Loucy (cell line): ENCODE measurements at regions not wholly inside any gene's neighbourhood (a gene's known extent, or its start where the extent isn't known, plus 50 kb on each side); places are given as distances from the start of the nearest gene placed in this dataset.

Source experiments
- H2AFZ ChIP-seq: fragments of 200-600 bp; sonication (generic); 2 replicates; pipeline ENCODE4 v1.6.0; 2016; ENCODE audit warnings: antibody characterized with exemption, mild to moderate bottlenecking, low read length, moderate library complexity
- H3F3A ChIP-seq: fragments of 200-600 bp; 2 replicates; pipeline ENCODE4 v1.6.0; 2016; ENCODE audit warnings: antibody characterized with exemption, low read depth, mild to moderate bottlenecking
- H3K27me3 ChIP-seq: fragments of 200-600 bp; sonication (generic); 2 replicates; pipeline ENCODE4 v1.6.1; 2014; ENCODE audit warnings: low read length, mild to moderate bottlenecking; ENCODE audit not compliant: insufficient read depth, poor library complexity, severe bottlenecking
- H3K36me3 ChIP-seq: fragments of 200-600 bp; sonication (generic); 2 replicates; pipeline ENCODE4 v1.6.1; 2016; ENCODE audit warnings: low read length; ENCODE audit not compliant: insufficient read depth
- H3K4me1 ChIP-seq: fragments of 200-600 bp; sonication (generic); 2 replicates; pipeline ENCODE4 v1.5.1; 2014; ENCODE audit warnings: low read length, mild to moderate bottlenecking; ENCODE audit not compliant: insufficient read depth, poor library complexity, severe bottlenecking
- H3K4me2 ChIP-seq: fragments of 200-600 bp; sonication (generic); 2 replicates; pipeline ENCODE4 v1.6.0; 2014; ENCODE audit warnings: antibody characterized with exemption, low read length, low read depth, mild to moderate bottlenecking; ENCODE audit not compliant: poor library complexity, severe bottlenecking
- H3K4me3 ChIP-seq: fragments of 200-600 bp; sonication (generic); 2 replicates; pipeline ENCODE4 v1.5.1; 2014; ENCODE audit warnings: low read length, mild to moderate bottlenecking, mixed read lengths; ENCODE audit not compliant: poor library complexity, severe bottlenecking
- H3K79me2 ChIP-seq: fragments of 200-600 bp; sonication (generic); 2 replicates; pipeline ENCODE4 v1.6.1; 2014; ENCODE audit warnings: low read length; ENCODE audit not compliant: insufficient read depth
- H3K9ac ChIP-seq: fragments of 200-600 bp; sonication (generic); 2 replicates; pipeline ENCODE4 v1.6.0; 2014; ENCODE audit warnings: mild to moderate bottlenecking, low read depth, low read length, moderate library complexity; ENCODE audit not compliant: poor library complexity, severe bottlenecking
- H3K9me2 ChIP-seq: fragments of 200-600 bp; sonication (generic); replicated peaks from 2 replicates; pipeline ENCODE4 v1.6.1; 2016; ENCODE audit warnings: low read depth, low read length, mixed read lengths
- H3K9me3 ChIP-seq: fragments of 200-600 bp; sonication (generic); 2 replicates; pipeline ENCODE4 v1.6.1; 2014; ENCODE audit warnings: mild to moderate bottlenecking, antibody characterized with exemption, low read length, low read depth; ENCODE audit not compliant: insufficient read depth
- H4K20me1 ChIP-seq: fragments of 200-600 bp; sonication (generic); 2 replicates; pipeline ENCODE4 v1.6.0; 2014; ENCODE audit warnings: antibody characterized with exemption, low read length, mild to moderate bottlenecking; ENCODE audit not compliant: insufficient read depth, poor library complexity, severe bottlenecking
- EZH2phosphoT487 ChIP-seq: fragments of 200-600 bp; IDR thresholded peaks from 2 replicates; pipeline ENCODE4 v1.6.1; 2018; ENCODE audit warnings: antibody characterized with exemption, mild to moderate bottlenecking, moderate library complexity, borderline replicate concordance
- TF ChIP-seq, protein P1 (sequence below): fragments of 200-600 bp; sonication (generic); conservative IDR thresholded peaks from 2 replicates; pipeline ENCODE4 v1.5.1; 2014; ENCODE audit warnings: mild to moderate bottlenecking, antibody characterized with exemption, low read length

DNA sequence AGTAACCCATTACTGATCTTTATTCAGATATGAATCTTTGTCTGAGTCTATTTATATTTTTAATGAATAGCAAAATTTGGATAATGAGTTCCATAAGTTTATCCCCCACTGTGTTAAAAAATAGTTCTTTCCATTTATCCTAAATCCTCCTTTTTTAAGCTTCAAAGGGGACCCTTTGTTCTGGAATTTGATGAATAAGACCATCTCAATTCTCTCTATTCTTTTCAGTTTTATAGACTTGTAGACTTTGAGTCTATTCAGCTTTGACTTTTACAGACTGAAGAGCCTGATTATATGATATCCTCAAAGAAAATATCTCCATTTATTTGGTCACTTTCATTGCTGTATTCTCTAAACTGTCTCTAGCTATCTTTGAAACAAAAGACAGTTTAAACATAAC lies 2146.1 kb upstream of the CELF4 start:
- Histone ChIP-seq H3K4me2 (no peak overlapping the region), H3K4me3 (no peak overlapping the region), H3K36me3 (no peaks in the 10 kb centered on the region), H3K4me1 (no peaks in the 10 kb centered on the region), H3F3A (no peaks in the 10 kb centered on the region), H3K9ac (no peak overlapping the region), H4K20me1 (no peaks in the 10 kb centered on the region), H3K79me2 (no peaks in the 10 kb centered on the region), H3K9me2 (no peaks in the 10 kb centered on the region; the same call in 1 of the 2 replicates), H3K9me3 (no peaks in the 10 kb centered on the region), H3K27me3 (no peaks in the 10 kb centered on the region), H2AFZ (no peak overlapping the region)
- TF ChIP-seq EZH2phosphoT487: no peak
- TF ChIP-seq, protein P1, sequence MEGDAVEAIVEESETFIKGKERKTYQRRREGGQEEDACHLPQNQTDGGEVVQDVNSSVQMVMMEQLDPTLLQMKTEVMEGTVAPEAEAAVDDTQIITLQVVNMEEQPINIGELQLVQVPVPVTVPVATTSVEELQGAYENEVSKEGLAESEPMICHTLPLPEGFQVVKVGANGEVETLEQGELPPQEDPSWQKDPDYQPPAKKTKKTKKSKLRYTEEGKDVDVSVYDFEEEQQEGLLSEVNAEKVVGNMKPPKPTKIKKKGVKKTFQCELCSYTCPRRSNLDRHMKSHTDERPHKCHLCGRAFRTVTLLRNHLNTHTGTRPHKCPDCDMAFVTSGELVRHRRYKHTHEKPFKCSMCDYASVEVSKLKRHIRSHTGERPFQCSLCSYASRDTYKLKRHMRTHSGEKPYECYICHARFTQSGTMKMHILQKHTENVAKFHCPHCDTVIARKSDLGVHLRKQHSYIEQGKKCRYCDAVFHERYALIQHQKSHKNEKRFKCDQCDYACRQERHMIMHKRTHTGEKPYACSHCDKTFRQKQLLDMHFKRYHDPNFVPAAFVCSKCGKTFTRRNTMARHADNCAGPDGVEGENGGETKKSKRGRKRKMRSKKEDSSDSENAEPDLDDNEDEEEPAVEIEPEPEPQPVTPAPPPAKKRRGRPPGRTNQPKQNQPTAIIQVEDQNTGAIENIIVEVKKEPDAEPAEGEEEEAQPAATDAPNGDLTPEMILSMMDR: no peak

DNA sequence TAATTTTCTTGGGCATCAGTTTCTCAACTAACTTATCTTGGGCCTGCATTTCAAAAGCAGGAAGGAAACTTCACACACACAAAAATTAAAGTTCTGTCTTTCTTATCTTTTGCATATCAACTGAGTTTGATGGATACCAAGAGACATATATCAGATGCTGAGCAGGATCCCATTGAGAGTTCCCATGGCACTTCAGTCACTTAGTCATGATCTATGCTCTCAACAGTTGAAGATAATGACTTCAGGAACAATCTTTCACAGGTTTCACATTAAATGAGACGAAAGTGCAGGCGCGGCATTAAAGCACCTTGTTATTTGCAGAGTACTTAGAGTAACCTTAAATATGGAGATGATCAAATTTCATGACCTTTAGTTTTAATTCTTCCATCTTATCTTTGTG lies 2139.8 kb upstream of the CELF4 start:
- H3F3A ChIP-seq: no peaks in the 10 kb centered on the region
- no peaks in the 10 kb centered on the region for H3K4me1 ChIP-seq
- TF ChIP-seq, protein P1: no peak
- TF ChIP-seq EZH2phosphoT487: no peak
- no peaks in the 10 kb centered on the region for H3K9me2 ChIP-seq
- no peak overlapping the region for H2AFZ ChIP-seq
- no peaks in the 10 kb centered on the region for H3K9me3 ChIP-seq
- no peak overlapping the region for H3K9ac ChIP-seq
- no peaks in the 10 kb centered on the region for H3K36me3 ChIP-seq
- no peaks in the 10 kb centered on the region for H3K27me3 ChIP-seq
- no peaks in the 10 kb centered on the region for H3K79me2 ChIP-seq
- no peak overlapping the region for H3K4me2 ChIP-seq
- no peaks in the 10 kb centered on the region for H4K20me1 ChIP-seq
- no peak overlapping the region for H3K4me3 ChIP-seq

DNA sequence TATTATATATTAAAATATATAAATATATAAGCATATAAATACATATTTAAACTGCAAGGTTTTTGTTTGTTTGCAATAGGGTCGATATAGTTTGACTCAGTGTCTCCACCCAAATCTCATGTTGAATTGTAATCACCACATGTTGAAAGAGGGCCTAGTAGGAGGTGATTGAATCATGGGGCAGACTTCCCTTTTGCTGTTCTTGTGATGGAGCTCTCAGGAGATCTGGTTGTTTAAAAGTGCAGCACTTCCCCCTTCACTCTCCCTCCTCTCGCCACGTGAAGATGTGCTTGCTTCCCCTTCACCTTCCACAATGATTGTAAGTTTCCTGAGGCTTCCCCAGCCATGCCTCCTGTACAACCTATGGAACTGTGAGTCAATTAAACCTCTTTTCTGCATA lies 2137.3 kb upstream of the CELF4 start:
- H4K20me1 ChIP-seq: no peaks in the 10 kb centered on the region
- no peaks in the 10 kb centered on the region for H3F3A ChIP-seq
- H3K4me3 ChIP-seq: no peak overlapping the region
- no peak overlapping the region for H3K9ac ChIP-seq
- H3K4me1 ChIP-seq: no peaks in the 10 kb centered on the region
- no peaks in the 10 kb centered on the region for H3K27me3 ChIP-seq
- H2AFZ ChIP-seq: no peak overlapping the region
- no peaks in the 10 kb centered on the region for H3K79me2 ChIP-seq
- H3K36me3 ChIP-seq: no peaks in the 10 kb centered on the region
- TF ChIP-seq, protein P1: no peak
- TF ChIP-seq EZH2phosphoT487: no peak
- H3K4me2 ChIP-seq: no peak overlapping the region
- H3K9me2 ChIP-seq: no peaks in the 10 kb centered on the region
- H3K9me3 ChIP-seq: no peaks in the 10 kb centered on the region
